ENCODE measurements at regions not wholly inside any gene's neighbourhood (a gene's known extent, or its start where the extent isn't known, plus 50 kb on each side); places are given as distances from the start of the nearest gene placed in this dataset.
"Not testable (repeated sequence)": the region's sequence is repeated elsewhere in the genome, so short reads cannot be mapped to it uniquely, and the experiment has no call there.

GRCh38 chr5:122585371-122585770 is 189.5 kb upstream of the SNX2 start:
- intact Hi-C loops (cut with DNase I, micrococcal nuclease), result no loop called here
- DNase-seq, result no peak
- no peak for ATAC-seq

DNA sequence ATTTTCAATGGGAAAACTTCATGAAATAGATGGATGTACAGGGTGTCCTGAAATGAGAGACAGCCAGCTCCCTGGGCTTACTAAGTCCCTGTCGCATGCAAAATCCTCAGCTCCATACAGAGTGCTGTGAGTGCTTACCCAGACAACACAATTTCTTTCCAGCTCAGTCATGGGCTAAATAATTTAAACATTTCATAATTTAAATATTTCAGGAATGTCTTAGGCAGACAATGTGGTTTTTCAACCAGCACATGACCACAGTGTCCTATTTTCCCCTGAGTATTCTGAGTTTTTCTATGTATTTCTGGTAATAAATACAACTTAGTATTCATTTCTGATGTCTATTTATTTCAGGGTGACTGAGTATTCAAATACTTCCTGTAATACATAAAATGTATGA is 188.5 kb upstream of the SNX2 start:
- ATAC-seq, result no peak
- no peak for DNase-seq
- intact Hi-C loops (cut with DNase I, micrococcal nuclease), result no loop called here

DNA sequence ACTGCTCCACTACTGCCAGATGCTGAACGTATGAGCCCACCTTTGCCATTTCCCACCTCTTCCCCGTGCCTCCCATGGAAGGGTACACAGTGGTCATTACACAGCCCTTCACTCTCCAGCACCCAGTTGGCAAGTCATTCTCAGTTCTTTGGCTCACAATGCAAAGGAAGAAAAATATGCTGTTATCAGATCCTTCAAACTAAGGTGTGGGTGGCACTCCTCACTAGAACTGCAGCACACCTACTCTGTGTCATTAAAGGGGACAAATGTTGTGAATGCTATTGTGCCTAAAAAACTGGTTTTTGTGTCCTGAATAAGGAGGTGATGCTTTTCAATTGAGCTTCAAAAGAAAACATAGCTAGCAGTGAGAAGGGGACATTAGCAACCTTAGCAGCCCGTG is 183.1 kb upstream of the SNX2 start:
- intact Hi-C loops (cut with DNase I, micrococcal nuclease), result no loop called here
- ATAC-seq, result no peak
- no peak for DNase-seq

DNA sequence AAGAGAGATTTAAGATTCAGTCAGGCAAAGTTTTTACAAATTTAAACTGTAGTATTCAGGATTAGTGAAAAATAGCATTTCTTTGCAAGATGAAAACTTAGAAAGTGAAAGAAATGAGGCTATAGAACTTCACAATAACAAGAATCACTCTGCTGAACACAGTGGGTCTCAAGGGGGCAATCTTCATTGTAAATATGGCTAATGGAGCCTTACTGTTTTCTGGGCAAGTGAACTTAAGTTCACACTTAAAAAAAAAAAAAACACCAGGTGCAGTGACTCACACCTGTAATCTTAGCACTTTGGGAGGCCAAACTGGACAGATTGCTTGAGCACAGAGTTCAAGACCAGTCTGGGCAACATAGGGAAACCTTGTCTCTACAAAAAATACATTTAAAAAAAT is 175.9 kb upstream of the SNX2 start:
- intact Hi-C loops (cut with DNase I, micrococcal nuclease), result no loop called here
- DNase-seq, result no peak
- no peak for ATAC-seq

- ATAC-seq (no peak), DNase-seq (no peak)
- intact Hi-C loops (cut with DNase I, micrococcal nuclease), result no loop called here
These were observed 174.0 kb upstream of the SNX2 start for GRCh38 chr5:122600924-122601323.

DNA sequence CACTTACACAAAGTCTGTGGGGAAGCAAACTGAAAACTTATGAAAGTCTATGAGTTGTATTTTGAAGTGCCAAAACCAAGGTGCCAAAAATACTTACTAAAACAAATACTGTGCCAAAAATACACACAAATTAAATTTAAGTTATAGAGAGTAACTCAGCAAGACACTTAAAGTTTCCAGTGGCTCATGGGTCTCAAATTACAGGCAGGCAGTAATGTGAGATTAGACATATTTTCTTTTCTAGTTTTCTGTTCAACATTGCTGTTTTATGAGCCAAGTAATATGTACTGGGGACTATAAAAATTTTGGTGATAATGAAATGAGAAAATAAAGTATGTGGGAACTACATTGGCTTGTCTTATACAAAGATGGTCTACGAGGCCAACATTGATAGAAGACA is 172.2 kb upstream of the SNX2 start:
- intact Hi-C loops (cut with DNase I, micrococcal nuclease), result no loop called here

DNA sequence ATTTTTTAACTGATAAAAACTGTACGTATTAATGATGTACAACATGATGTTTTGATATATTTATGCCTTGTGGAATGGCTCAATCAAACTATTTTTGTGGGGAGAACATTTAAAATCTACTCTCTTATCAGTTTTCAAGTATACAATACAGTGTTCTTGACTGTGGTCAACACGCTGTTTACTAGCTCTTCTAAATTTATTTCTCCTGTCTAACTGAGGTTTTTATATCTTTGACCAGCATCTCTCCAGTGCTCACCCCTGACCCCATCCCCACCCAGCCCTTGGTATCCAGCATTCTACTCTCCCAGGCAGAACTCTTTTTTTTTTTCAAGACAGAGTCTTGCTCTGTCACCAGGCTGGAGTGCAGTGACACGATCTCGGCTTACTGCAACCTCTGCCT is 169.6 kb upstream of the SNX2 start:
- no peak for ATAC-seq
- no peak for DNase-seq
- intact Hi-C loops (cut with DNase I, micrococcal nuclease), result no loop called here

More for the DNA sequence above, 172.2 kb upstream of the SNX2 start:
- no peak for DNase-seq
- ATAC-seq, result no peak

DNA sequence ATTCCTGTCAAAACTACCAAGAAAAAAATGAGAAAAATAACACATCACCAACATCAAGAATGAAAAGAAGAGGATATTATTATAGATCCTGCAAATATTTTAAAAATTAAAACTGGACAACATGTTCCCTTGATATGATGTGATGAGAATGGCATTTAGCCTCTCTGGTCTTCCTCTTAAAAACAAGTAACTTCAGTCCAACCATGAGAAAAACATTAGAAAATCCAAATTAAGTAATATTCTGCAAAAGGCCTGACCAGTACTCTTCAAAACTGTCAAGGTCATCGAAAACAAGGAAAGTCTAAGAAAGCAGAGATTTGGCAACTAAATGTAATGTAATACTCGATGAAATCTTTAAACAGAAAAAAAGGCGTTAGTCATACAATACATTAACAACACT is 167.1 kb upstream of the SNX2 start:
- ATAC-seq (no peak), DNase-seq (no peak)
- intact Hi-C loops (cut with DNase I, micrococcal nuclease), result no loop called here

DNA sequence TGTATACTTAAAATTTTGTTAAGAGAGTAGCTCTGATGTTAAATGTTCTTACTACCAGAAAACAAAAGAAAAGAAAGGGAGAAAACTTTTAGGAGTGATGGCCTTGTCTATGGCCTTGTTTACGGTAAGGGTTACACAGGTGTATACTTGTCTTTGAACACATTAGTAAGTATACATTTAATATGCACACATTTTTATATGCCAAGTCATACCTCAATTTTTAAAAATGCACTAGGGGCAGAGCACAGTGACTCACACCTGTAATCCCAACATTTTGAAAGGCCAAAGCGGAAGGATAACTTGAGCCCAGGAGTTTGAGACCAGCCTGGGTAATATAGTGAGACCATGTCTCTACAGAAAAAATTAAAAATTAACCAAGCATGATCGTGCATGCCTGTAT is 166.7 kb upstream of the SNX2 start:
- DNase-seq (no peak), ATAC-seq (no peak)
- intact Hi-C loops (cut with DNase I, micrococcal nuclease), result no loop called here

GRCh38 chr5:122611406-122611805 is 163.5 kb upstream of the SNX2 start:
- no peak for DNase-seq
- intact Hi-C loops (cut with DNase I, micrococcal nuclease), result no loop called here
- no peak for ATAC-seq

- DNase-seq (no peak), ATAC-seq (no peak)
- intact Hi-C loops (cut with DNase I, micrococcal nuclease), result no loop called here
These were observed 162.0 kb upstream of the SNX2 start for GRCh38 chr5:122612901-122613300.

DNA sequence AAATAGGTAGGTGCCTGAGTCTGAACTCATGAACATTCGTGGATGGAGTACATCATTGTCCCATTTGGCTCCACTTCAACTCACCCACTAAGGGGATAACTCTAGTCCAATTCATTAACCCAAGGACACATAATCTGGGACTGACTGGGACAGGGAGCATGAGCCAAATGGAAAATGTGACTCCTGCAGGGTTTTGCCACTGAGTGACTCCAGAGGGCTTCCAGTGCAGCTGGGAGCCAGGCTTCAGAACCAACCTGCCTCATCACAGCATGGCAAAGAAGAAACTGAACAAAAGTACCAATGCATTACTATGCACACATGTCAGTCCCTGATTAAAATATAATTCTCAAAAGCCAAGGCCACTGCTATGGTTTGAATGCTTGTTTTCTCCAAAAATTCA is 159.7 kb upstream of the SNX2 start:
- intact Hi-C loops (cut with DNase I, micrococcal nuclease), result no loop called here

DNA sequence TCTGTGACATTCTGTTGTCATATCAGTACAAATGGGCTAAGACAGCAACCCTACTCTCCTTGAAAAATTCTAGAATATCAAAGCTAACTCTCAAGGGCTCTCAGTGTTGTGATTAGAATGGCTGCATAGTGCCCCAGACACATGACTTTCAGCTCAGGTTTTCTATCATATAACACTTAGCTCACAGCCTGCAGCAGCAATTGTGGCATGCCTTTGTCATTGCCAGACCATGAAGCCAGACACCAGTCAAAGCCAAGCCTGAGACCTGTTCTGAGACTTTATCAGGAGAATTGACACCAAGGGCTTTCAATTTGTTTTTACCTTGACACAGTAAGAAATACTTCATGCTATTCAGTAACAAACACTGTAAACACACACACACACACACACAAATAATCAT is 159.0 kb upstream of the SNX2 start:
- intact Hi-C loops (cut with DNase I, micrococcal nuclease), result no loop called here
- DNase-seq (no peak), ATAC-seq (no peak)

More for the DNA sequence above, 159.7 kb upstream of the SNX2 start:
- no peak for DNase-seq
- ATAC-seq, result no peak

DNA sequence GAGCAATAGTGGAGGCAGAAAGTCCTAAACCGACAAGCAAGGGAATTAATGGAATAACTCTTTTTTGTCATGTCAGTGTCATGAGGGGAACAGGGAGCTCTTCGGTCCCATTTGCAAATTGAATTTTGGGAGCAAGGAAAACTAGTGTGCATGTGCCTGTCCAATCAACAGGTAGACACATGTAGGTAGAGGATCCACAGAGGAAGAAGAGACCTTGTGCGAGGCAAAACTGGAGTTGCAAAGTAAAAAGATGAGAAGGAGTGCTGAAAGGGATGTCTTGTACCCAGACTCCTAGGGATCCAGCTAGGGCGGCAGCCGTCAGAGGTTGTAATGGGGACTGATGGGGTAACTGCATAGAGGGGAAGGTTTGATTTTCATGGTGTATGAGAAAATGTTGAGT is 156.8 kb upstream of the SNX2 start:
- intact Hi-C loops (cut with DNase I, micrococcal nuclease); DNase-seq; ATAC-seq: not testable (repeated sequence)

DNA sequence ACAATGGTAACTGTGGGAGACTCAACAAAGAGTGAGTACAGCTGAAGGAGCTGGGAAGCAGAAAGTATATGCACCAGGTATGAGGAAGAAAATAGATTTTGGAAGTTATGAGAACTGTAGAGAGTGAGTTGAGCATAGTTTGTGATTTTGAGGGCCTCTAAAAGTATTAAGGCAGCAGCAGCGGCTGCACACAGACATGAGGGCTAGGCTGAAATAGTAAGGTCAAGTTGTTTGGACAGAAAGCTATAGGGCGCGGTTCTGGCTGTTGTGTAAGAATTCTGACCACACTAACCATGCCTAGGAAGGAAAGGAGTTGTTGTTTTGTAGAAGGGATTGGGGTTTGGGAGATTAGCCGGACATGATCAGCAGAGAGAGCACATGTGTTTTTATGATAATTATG is 154.1 kb upstream of the SNX2 start:
- ATAC-seq; DNase-seq; intact Hi-C loops (cut with DNase I, micrococcal nuclease): not testable (repeated sequence)

DNA sequence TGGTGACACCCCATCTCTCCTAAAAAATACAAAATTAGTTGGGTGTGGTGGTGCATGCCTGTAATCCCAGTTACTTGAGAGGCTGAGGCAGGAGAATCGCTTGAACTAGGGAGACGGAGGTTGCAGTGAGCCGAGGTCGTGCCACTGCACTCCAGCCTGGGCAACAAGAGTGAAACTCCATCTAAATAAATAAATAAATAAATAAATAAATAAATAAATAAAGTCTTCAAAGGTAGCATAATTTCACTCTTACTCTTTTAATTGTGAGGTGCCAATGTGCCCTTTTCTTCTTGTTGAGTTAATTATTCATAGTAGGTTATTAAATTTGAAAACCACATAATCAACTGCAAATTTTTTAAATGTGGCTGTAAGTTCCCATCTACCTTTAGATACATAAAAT is 146.2 kb upstream of the SNX2 start:
- ATAC-seq; intact Hi-C loops (cut with DNase I, micrococcal nuclease): not testable (repeated sequence)

DNA sequence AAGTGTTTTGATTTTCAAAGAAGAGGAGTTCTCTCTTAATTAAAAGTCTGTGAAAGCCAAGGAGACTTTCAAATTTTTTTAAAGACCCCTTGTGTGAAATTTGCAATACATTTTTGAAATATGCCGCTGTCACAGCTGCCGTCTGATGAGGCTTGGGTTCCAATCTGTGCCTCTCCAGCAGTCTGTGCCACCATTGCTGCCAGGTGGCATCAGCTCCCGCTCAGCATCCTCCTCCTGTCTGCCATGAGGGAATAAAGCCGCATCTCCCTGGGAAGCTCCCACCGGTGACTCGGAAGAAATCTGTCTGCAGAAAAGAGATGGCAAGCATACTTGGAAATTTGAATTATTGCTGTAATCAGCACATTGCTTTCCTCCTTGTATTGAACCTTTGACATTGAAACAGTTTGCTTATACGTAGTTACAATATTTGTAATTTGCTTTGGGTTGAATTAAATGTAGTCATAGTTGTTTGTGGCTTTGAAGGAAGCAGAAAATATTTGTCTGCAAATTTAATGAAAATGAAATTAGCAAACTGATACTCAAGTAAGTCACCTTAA is 145.7 kb upstream of the SNX2 start:
- intact Hi-C loops (cut with DNase I, micrococcal nuclease), result no loop called here
- ATAC-seq (no peak), DNase-seq (no peak)

More for the DNA sequence above, 146.2 kb upstream of the SNX2 start:
- DNase-seq, result not testable (repeated sequence)

- DNase-seq (no peak), ATAC-seq (no peak)
- intact Hi-C loops (cut with DNase I, micrococcal nuclease), result no loop called here
These were observed 136.3 kb upstream of the SNX2 start for GRCh38 chr5:122638581-122638980.

DNA sequence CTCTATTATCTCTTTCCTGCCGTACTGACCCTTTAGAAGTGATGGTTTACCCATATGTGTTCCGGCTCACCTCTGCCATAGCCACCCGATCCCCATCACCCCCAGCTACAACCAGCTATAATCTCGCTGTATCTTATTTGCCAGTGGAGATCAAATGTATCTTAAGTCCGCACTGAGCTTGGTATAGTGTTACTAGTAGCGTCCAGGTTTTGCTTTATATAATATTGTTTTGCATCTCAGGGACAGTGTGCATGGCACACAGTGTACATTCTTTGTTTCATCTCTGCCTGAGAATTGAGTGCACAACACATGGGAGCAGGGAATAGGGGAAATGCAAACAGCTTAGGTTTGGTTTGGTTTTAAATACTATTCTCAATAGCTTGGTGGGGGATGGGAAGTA is 135.8 kb upstream of the SNX2 start:
- ATAC-seq (no peak), DNase-seq (no peak)
- intact Hi-C loops (cut with DNase I, micrococcal nuclease), result no loop called here

GRCh38 chr5:122639864-122640263 is 135.0 kb upstream of the SNX2 start:
- intact Hi-C loops (cut with DNase I, micrococcal nuclease), result no loop called here
- DNase-seq, result no peak

DNA sequence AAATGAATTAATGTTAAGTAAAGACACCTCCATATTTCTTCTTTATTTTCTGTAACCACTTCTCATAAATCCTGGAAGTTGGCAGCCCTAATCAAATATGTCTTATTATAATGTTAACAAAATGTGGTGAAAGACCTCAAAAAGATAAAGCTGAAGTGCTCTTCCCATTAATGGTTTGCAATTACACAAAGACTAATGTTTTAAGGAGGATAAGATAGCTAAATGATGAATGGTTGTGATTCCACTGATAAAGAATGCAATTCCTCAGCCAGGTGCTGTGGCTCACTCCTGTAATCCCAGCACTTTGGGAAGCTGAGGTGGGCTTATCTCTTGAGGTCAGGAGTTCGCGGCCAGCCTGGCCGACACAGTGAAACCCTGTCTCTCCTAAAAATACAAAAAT is 125.8 kb upstream of the SNX2 start:
- no peak for ATAC-seq
- intact Hi-C loops (cut with DNase I, micrococcal nuclease), result no loop called here
- DNase-seq, result no peak

More at GRCh38 chr5:122639864-122640263, 135.0 kb upstream of the SNX2 start:
- no peak for ATAC-seq
